ENCODE measurements at regions not wholly inside any gene's neighbourhood (a gene's known extent, or its start where the extent isn't known, plus 50 kb on each side); places are given as distances from the start of the nearest gene placed in this dataset.

DNA sequence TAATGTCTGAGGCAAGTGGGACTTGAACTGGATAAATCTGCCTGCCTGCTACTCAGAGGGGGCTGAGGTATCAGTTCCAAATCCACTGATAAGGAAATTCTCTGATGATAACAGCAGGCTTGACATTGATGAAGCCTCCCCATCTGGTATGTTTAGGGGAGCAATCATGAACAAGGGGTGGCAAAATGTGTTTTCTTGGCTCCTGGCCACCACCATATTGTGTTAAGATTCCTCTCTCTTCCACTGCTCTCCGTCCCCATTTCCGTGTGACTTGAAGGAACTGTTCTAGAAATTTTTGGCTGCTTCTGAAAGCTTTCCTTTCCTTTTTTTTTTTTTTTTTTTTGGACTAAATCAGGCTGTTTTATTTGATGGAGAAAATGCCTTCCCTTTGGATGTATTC lies 335.3 kb upstream of the NRSN1 start:
- no peak overlapping the region for H3K4ac ChIP-seq (ENCODE audit: low read depth, low read length)
- no peaks in the 10 kb centered on the region for H4K20me1 ChIP-seq (ENCODE audit: control insufficient read depth, insufficient read depth, insufficient read length)
- no peak overlapping the region for H2AK5ac ChIP-seq (ENCODE audit: insufficient read length, low read length)
- H3K4me2 ChIP-seq (ENCODE audit: insufficient read depth, insufficient read length, low read length) = no peak overlapping the region
- no peak overlapping the region for H3T11ph ChIP-seq (ENCODE audit: low read length)
- Mint-ChIP-seq H3K9me3 (no peaks in the 10 kb centered on the region; a peak in 1 of 5 replicates), H3K27me3 (ENCODE audit: low read depth) (no peaks in the 10 kb centered on the region; the same call in 1 of the 2 replicates), H3K4me3 (no peak overlapping the region), H3K4me1 (peaks cover 8 to 11% of the 10 kb centered on the region in 2 experiments), H3K27ac (no peak overlapping the region), H3K36me3 (ENCODE audit: insufficient read depth in 1 of 3, low read depth in 3 of 3) (no peaks in the 10 kb centered on the region)
- H3K18ac ChIP-seq (ENCODE audit: insufficient read length, low read depth, low read length) = no peak overlapping the region
- no peak overlapping the region for H2BK5ac ChIP-seq (ENCODE audit: insufficient read length, low read length)
- H4K5ac ChIP-seq (ENCODE audit: insufficient read length, low read depth, low read length) = no peak overlapping the region
- TF ChIP-seq, protein P1, sequence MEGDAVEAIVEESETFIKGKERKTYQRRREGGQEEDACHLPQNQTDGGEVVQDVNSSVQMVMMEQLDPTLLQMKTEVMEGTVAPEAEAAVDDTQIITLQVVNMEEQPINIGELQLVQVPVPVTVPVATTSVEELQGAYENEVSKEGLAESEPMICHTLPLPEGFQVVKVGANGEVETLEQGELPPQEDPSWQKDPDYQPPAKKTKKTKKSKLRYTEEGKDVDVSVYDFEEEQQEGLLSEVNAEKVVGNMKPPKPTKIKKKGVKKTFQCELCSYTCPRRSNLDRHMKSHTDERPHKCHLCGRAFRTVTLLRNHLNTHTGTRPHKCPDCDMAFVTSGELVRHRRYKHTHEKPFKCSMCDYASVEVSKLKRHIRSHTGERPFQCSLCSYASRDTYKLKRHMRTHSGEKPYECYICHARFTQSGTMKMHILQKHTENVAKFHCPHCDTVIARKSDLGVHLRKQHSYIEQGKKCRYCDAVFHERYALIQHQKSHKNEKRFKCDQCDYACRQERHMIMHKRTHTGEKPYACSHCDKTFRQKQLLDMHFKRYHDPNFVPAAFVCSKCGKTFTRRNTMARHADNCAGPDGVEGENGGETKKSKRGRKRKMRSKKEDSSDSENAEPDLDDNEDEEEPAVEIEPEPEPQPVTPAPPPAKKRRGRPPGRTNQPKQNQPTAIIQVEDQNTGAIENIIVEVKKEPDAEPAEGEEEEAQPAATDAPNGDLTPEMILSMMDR (conservative IDR thresholded peaks at IDR 0.05) = no peak
- H2AFZ ChIP-seq (ENCODE audit: low read length) = no peak overlapping the region
- no peak overlapping the region for H3K56ac ChIP-seq (ENCODE audit: insufficient read length, low read depth, low read length)
- H2BK15ac ChIP-seq (ENCODE audit: low read depth, low read length) = no peak overlapping the region
- H2BK12ac ChIP-seq (ENCODE audit: insufficient read length, low read depth, low read length) = no peak overlapping the region
- no peaks in the 10 kb centered on the region for H3K79me1 ChIP-seq (ENCODE audit: insufficient read depth, low read depth, low read length, poor library complexity, severe bottlenecking)
- H4K91ac ChIP-seq (ENCODE audit: insufficient read length, low read depth, low read length) = no peak overlapping the region
- H3K27me3 ChIP-seq (ENCODE audit: insufficient read depth, low read length) = no peaks in the 10 kb centered on the region
- no peaks in the 10 kb centered on the region for H3K23me2 ChIP-seq (ENCODE audit: insufficient read length, low read depth, low read length, poor library complexity, severe bottlenecking)
- H3K14ac ChIP-seq (ENCODE audit: insufficient read depth, low read length) = no peak overlapping the region
- H4K8ac ChIP-seq (replicated peaks; ENCODE audit: insufficient read length, low read depth, low read length) = no peak overlapping the region
- no peak overlapping the region for H3K23ac ChIP-seq (ENCODE audit: insufficient read length, low read depth, low read length)
- no peak overlapping the region for H2BK20ac ChIP-seq (ENCODE audit: low read depth, low read length, poor library complexity, severe bottlenecking)
- no peak for DNase-seq
- WGBS (ENCODE audit: extremely low coverage, insufficient read length, low lambda C conversion rate) = no CpG with 5 or more reads among the region's 2 CpGs
- no peak overlapping the region for H3K9ac ChIP-seq (ENCODE audit: extremely low read depth, insufficient read length, low read length)
- H3K4me1 ChIP-seq (ENCODE audit: insufficient read depth, low read length) = no peaks in the 10 kb centered on the region
- no peak overlapping the region for H3K27ac ChIP-seq (ENCODE audit: insufficient read length, low read depth, low read length)
- H3K79me2 ChIP-seq (ENCODE audit: insufficient read depth, low read length) = no peaks in the 10 kb centered on the region
- H2BK120ac ChIP-seq (ENCODE audit: low read depth, low read length, poor library complexity, severe bottlenecking) = no peak overlapping the region
- no peaks in the 10 kb centered on the region for H3K9me3 ChIP-seq (ENCODE audit: control insufficient read depth, low read depth, low read length)
